ENCODE measurements at regions not wholly inside any gene's neighbourhood (a gene's known extent, or its start where the extent isn't known, plus 50 kb on each side); places are given as distances from the start of the nearest gene placed in this dataset.

DNA sequence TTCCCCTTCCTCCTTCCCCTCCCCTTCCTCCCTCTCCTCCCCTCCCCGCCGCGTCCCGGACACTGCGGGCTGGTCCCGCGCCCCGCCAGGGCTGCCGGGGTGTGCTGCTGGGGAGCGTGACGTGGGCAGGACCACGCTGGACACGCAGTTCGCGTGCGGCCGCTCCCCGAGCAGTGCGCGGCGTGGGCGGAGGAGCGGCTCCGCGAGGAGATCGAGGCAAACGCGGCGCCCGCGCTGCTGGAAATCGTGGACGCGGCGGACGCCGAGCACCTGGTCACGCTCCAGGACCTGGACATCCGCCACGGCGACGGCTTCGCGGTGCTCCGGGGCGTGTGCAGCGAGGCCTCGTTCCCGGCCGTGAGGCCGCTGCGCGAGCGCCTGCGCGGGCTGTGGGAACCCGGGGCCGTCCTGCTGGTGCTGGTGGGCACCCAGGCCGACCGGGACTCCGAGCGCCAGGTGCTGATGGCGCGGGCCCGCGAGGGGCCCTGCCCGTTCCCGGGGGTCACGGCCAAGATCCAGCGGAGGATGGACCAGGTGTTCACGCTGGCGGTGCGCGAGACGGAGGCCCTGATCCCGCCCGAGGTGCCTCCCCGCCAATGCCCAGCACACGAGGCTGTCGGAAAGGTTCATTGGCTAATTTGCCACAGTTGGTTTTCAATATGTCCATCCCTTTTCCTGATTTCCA lies 84.3 kb downstream of the TNFAIP2 start:
- TF ChIP-seq, protein P1, sequence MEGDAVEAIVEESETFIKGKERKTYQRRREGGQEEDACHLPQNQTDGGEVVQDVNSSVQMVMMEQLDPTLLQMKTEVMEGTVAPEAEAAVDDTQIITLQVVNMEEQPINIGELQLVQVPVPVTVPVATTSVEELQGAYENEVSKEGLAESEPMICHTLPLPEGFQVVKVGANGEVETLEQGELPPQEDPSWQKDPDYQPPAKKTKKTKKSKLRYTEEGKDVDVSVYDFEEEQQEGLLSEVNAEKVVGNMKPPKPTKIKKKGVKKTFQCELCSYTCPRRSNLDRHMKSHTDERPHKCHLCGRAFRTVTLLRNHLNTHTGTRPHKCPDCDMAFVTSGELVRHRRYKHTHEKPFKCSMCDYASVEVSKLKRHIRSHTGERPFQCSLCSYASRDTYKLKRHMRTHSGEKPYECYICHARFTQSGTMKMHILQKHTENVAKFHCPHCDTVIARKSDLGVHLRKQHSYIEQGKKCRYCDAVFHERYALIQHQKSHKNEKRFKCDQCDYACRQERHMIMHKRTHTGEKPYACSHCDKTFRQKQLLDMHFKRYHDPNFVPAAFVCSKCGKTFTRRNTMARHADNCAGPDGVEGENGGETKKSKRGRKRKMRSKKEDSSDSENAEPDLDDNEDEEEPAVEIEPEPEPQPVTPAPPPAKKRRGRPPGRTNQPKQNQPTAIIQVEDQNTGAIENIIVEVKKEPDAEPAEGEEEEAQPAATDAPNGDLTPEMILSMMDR (IDR thresholded peaks at IDR 0.05 in 4 of 5, conservative IDR thresholded peaks at IDR 0.05 in 1 of 5) = no peak
- TF ChIP-seq POLR2A (IDR thresholded peaks at IDR 0.05) = peak in 1 of 2 donors; percentile 37
